ENCODE measurements at regions not wholly inside any gene's neighbourhood (a gene's known extent, or its start where the extent isn't known, plus 50 kb on each side); places are given as distances from the start of the nearest gene placed in this dataset.

DNA sequence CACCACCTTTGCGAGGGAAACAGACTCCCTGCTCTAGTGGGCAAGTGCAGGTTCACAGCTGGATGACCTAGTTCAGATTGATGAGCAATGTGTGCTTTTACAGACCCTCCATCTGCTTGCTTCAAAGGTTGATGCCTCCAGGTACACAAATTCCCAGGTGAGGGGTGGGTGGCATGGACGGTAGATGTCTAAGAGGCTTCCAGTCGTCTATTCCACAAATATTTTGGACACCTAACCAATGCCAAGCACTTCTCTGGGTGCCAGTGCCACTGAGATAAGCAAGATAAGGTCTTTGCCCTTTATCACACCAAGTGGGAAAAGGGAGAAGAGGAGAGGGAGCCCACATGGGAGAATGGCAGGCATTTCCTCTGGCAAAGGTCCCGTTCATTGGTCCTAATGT, 316.6 kb upstream of the CDH5 start:
- Histone ChIP-seq H3K9me3 (ENCODE audit: low read length) (no peaks in the 10 kb centered on the region), H3K4me1 (ENCODE audit: insufficient read depth, low read length, poor library complexity, severe bottlenecking) (no peaks in the 10 kb centered on the region), H2AFZ (ENCODE audit: low read length) (no peak overlapping the region), H3K4me2 (ENCODE audit: low read length) (no peak overlapping the region), H4K20me1 (ENCODE audit: insufficient read depth, low read length) (no peaks in the 10 kb centered on the region), H3K36me3 (ENCODE audit: insufficient read depth, low read length) (no peaks in the 10 kb centered on the region), H3K9me2 (ENCODE audit: insufficient read depth, low read length) (no peaks in the 10 kb centered on the region), H3K27ac (ENCODE audit: low read depth, low read length, poor library complexity, severe bottlenecking) (no peak overlapping the region), H3K79me2 (ENCODE audit: insufficient read depth, low read depth, low read length) (no peaks in the 10 kb centered on the region), H3K4me3 (ENCODE audit: low read depth, low read length, poor library complexity, severe bottlenecking) (no peak overlapping the region)
- DNase-seq (ENCODE audit: low spot score): no peak
- TF ChIP-seq EZH2phosphoT487 (IDR thresholded peaks at IDR 0.05; ENCODE audit: borderline replicate concordance, low read depth, low read length): no peak
- TF ChIP-seq, protein P1, sequence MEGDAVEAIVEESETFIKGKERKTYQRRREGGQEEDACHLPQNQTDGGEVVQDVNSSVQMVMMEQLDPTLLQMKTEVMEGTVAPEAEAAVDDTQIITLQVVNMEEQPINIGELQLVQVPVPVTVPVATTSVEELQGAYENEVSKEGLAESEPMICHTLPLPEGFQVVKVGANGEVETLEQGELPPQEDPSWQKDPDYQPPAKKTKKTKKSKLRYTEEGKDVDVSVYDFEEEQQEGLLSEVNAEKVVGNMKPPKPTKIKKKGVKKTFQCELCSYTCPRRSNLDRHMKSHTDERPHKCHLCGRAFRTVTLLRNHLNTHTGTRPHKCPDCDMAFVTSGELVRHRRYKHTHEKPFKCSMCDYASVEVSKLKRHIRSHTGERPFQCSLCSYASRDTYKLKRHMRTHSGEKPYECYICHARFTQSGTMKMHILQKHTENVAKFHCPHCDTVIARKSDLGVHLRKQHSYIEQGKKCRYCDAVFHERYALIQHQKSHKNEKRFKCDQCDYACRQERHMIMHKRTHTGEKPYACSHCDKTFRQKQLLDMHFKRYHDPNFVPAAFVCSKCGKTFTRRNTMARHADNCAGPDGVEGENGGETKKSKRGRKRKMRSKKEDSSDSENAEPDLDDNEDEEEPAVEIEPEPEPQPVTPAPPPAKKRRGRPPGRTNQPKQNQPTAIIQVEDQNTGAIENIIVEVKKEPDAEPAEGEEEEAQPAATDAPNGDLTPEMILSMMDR (conservative IDR thresholded peaks at IDR 0.05; ENCODE audit: low read length): no peak
- ChIA-PET CTCF (ENCODE audit: unreplicated experiment) (no interaction called here), POLR2A (no interaction called here)
- intact Hi-C loops (cut with micrococcal nuclease; ENCODE audit: unreplicated experiment): no loop called here
- BruUV-seq (replicated peaks): no TSS peak

DNA sequence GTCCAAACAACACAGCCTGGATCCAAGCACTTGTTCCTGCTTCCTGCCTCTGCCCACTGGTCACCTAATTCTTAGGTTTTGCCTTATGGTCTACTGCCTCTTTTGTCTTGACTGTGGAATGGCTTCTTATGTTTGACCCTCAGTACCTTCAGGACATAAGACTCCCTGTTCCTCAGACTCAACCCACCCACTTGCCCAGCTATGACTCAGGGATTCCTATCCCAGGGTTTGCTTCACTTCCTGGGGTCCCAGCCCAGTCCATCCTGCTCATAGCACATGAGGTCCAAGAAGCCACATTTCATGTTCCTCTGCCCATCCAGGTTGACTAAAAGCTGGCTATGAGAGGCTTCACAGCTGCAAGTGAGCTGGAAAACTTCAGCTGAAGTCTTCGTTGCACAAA, 320.9 kb upstream of the CDH5 start:
- no peak for DNase-seq (ENCODE audit: low spot score)
- H3K79me2 ChIP-seq (ENCODE audit: insufficient read depth, low read depth, low read length): no peaks in the 10 kb centered on the region
- no peaks in the 10 kb centered on the region for H3K36me3 ChIP-seq (ENCODE audit: insufficient read depth, low read length)
- intact Hi-C loops (cut with micrococcal nuclease; ENCODE audit: unreplicated experiment): no loop called here
- no peak overlapping the region for H3K27ac ChIP-seq (ENCODE audit: low read depth, low read length, poor library complexity, severe bottlenecking)
- ChIA-PET POLR2A (no interaction called here), CTCF (ENCODE audit: unreplicated experiment) (no interaction called here)
- no TSS peak for BruUV-seq (replicated peaks)
- no peaks in the 10 kb centered on the region for H3K4me1 ChIP-seq (ENCODE audit: insufficient read depth, low read length, poor library complexity, severe bottlenecking)
- H3K4me3 ChIP-seq (ENCODE audit: low read depth, low read length, poor library complexity, severe bottlenecking): no peak overlapping the region
- H3K4me2 ChIP-seq (ENCODE audit: low read length): no peak overlapping the region
- H3K9me3 ChIP-seq (ENCODE audit: low read length): no peaks in the 10 kb centered on the region
- TF ChIP-seq EZH2phosphoT487 (IDR thresholded peaks at IDR 0.05; ENCODE audit: borderline replicate concordance, low read depth, low read length): no peak
- TF ChIP-seq, protein P1 (conservative IDR thresholded peaks at IDR 0.05; ENCODE audit: low read length): no peak
- no peaks in the 10 kb centered on the region for H3K9me2 ChIP-seq (ENCODE audit: insufficient read depth, low read length)
- no peaks in the 10 kb centered on the region for H4K20me1 ChIP-seq (ENCODE audit: insufficient read depth, low read length)
- no peak overlapping the region for H2AFZ ChIP-seq (ENCODE audit: low read length)

DNA sequence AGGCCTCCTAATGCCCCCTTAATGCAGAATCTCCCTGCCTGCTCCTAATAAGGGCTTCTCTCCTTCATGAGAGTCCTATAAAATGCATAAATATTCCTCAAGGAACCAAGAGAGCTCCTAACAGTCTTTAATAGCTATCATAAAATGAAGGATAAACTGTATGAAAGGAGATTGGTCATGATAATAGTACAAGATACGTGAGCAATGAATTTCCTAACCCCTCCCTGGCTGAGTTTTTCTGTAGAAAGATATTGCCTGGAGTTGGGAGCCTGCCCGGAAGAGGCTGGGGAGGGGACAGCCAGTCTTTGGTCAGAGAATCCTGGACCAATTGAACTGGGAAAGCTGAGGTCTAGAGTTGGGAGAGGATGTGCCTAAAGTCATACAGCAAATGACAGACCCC, 321.9 kb upstream of the CDH5 start:
- intact Hi-C loops (cut with micrococcal nuclease; ENCODE audit: unreplicated experiment): no loop called here
- ChIA-PET CTCF (ENCODE audit: unreplicated experiment) (no interaction called here), POLR2A (no interaction called here)
- no peaks in the 10 kb centered on the region for H3K9me2 ChIP-seq (ENCODE audit: insufficient read depth, low read length)
- no peak overlapping the region for H3K4me3 ChIP-seq (ENCODE audit: low read depth, low read length, poor library complexity, severe bottlenecking)
- TF ChIP-seq EZH2phosphoT487 (IDR thresholded peaks at IDR 0.05; ENCODE audit: borderline replicate concordance, low read depth, low read length): no peak
- TF ChIP-seq, protein P1 (conservative IDR thresholded peaks at IDR 0.05; ENCODE audit: low read length): no peak
- no peaks in the 10 kb centered on the region for H3K9me3 ChIP-seq (ENCODE audit: low read length)
- H2AFZ ChIP-seq (ENCODE audit: low read length): no peak overlapping the region
- no peaks in the 10 kb centered on the region for H3K79me2 ChIP-seq (ENCODE audit: insufficient read depth, low read depth, low read length)
- no peak overlapping the region for H3K27ac ChIP-seq (ENCODE audit: low read depth, low read length, poor library complexity, severe bottlenecking)
- no TSS peak for BruUV-seq (replicated peaks)
- DNase-seq (ENCODE audit: low spot score): no peak
- H3K4me1 ChIP-seq (ENCODE audit: insufficient read depth, low read length, poor library complexity, severe bottlenecking): no peaks in the 10 kb centered on the region
- no peaks in the 10 kb centered on the region for H4K20me1 ChIP-seq (ENCODE audit: insufficient read depth, low read length)
- no peak overlapping the region for H3K4me2 ChIP-seq (ENCODE audit: low read length)
- H3K36me3 ChIP-seq (ENCODE audit: insufficient read depth, low read length): no peaks in the 10 kb centered on the region
